Vagina (tissue), 2 donors: ENCODE measurements at regions not wholly inside any gene's neighbourhood (a gene's known extent, or its start where the extent isn't known, plus 50 kb on each side); places are given as distances from the start of the nearest gene placed in this dataset.
A peak's percentile ranks its signal among the peaks of the same experiment; 100 is the strongest.

Experiments
- DNase-seq, 2 donors: peaks; one replicate each; pipeline ENCODE4 v3.0.0-alpha.2; 2017; ENCODE audit errors: extremely low spot score in 2 of 2
- H3K27ac ChIP-seq: fragments of 200-600 bp; sonication (generic); one replicate; pipeline ENCODE4 v1.5.1; 2019
- H3K27me3 ChIP-seq: fragments of 200-600 bp; sonication (generic); one replicate; pipeline ENCODE4 v1.5.1; 2019
- H3K36me3 ChIP-seq, 2 donors: fragments of 200-600 bp; sonication (generic); one replicate each; pipeline ENCODE4 v1.5.1; 2017 to 2019
- H3K4me1 ChIP-seq: fragments of 200-600 bp; sonication (generic); one replicate; pipeline ENCODE4 v1.5.1; 2019
- H3K4me3 ChIP-seq, 2 donors: fragments of 200-600 bp; sonication (generic); 1 replicate in 1 of 2; 2 replicates in 1 of 2; pipeline ENCODE4 v1.5.1; 2016 to 2019
- H3K9me3 ChIP-seq: fragments of 200-600 bp; sonication (generic); one replicate; pipeline ENCODE4 v1.5.1; 2019
- CTCF ChIP-seq, 3 experiments: fragments of 450-650 bp in 2 of 3; fragments of 200-600 bp in 1 of 3; sonication (generic) in 1 of 3; IDR thresholded peaks; one replicate each; pipeline ENCODE4 v1.5.1; 2017 to 2019; ENCODE audit warnings: antibody characterized with exemption in 3 of 3, mild to moderate bottlenecking in 2 of 3, moderate library complexity in 2 of 3
- POLR2A ChIP-seq, 2 donors: fragments of 450-650 bp; IDR thresholded peaks; one replicate each; pipeline ENCODE4 v1.6.1; 2017; ENCODE audit warnings: antibody characterized with exemption in 2 of 2, mild to moderate bottlenecking in 2 of 2, moderate library complexity in 2 of 2
- POLR2AphosphoS5 ChIP-seq, 2 donors: sonication (generic); formaldehyde crosslinking; IDR thresholded peaks; one replicate each; pipeline ENCODE4 v1.9.0; 2017; ENCODE audit warnings: antibody characterized with exemption in 2 of 2, mild to moderate bottlenecking in 2 of 2, low read depth in 1 of 2; ENCODE audit not compliant: insufficient read depth in 1 of 2
- intact Hi-C: fragments of 100-400 bp; cut with DNase I; formaldehyde crosslinking; loops from one replicate; pipeline ENCODE4 v1.15.1; 2023

- Histone ChIP-seq H3K9me3 (no peaks in the 10 kb centered on the region), H3K27ac (peak overlapping the region; percentile 56), H3K27me3 (no peaks in the 10 kb centered on the region), H3K4me1 (peaks cover 39% of the 10 kb centered on the region), H3K36me3 (no peaks in the 10 kb centered on the region), H3K4me3 (no peak overlapping the region)
- intact Hi-C loops: no loop called here
- no peak for DNase-seq
- TF ChIP-seq POLR2AphosphoS5 (IDR thresholded peaks at IDR 0.05; ENCODE audit: insufficient read depth in 1 of 2, low read depth in 1 of 2) (no peak), CTCF (IDR thresholded peaks at IDR 0.05) (no peak), POLR2A (IDR thresholded peaks at IDR 0.05) (no peak)
These were observed 144.8 kb downstream of the GADD45G start for GRCh38 chr9:89749500-89750116.

- Histone ChIP-seq H3K4me3 (no peak overlapping the region), H3K27me3 (no peaks in the 10 kb centered on the region), H3K4me1 (peaks cover 39% of the 10 kb centered on the region), H3K27ac (peak overlapping the region; percentile 56), H3K36me3 (no peaks in the 10 kb centered on the region), H3K9me3 (no peaks in the 10 kb centered on the region)
- no peak for DNase-seq
- TF ChIP-seq POLR2AphosphoS5 (IDR thresholded peaks at IDR 0.05; ENCODE audit: insufficient read depth in 1 of 2, low read depth in 1 of 2) (peak in 1 of 2 donors; percentile 65), CTCF (IDR thresholded peaks at IDR 0.05) (no peak)
- intact Hi-C loops: no loop called here
These were observed 145.4 kb downstream of the GADD45G start for GRCh38 chr9:89750117-89750791.

- intact Hi-C loops: no loop called here
- no peak for DNase-seq
- Histone ChIP-seq H3K27me3 (no peaks in the 10 kb centered on the region), H3K9me3 (no peaks in the 10 kb centered on the region), H3K4me1 (peaks cover 34% of the 10 kb centered on the region), H3K4me3 (no peak overlapping the region), H3K36me3 (no peaks in the 10 kb centered on the region), H3K27ac (peak overlapping the region; percentile 56)
- TF ChIP-seq CTCF (IDR thresholded peaks at IDR 0.05): no peak
- no peak for TF ChIP-seq POLR2AphosphoS5 (IDR thresholded peaks at IDR 0.05; ENCODE audit: insufficient read depth in 1 of 2, low read depth in 1 of 2)
- no peak for TF ChIP-seq POLR2A (IDR thresholded peaks at IDR 0.05)
These were observed 146.4 kb downstream of the GADD45G start for GRCh38 chr9:89751079-89751825.

DNA sequence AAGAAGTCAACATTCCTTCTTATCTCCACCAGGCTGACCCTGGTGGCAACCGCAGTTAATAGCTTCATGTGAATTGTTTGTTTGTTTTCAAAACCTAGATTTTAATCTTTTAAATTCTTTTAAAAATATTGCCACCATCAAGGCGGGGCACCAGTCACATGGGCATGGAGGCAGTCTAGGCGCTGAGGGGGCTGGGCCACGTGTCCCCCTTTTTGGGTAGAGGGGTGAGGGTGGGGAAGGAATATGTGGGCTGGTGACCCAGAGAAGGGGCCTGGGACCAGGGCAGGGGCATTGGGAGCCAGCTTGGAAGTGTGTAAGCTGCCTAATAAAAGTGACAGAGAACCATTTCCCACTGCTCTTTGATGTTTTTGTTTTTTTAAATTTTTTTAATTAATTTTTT, 147.3 kb downstream of the GADD45G start:
- DNase-seq: no peak
- Histone ChIP-seq H3K4me1 (peaks cover 25% of the 10 kb centered on the region), H3K36me3 (no peaks in the 10 kb centered on the region), H3K27me3 (no peaks in the 10 kb centered on the region), H3K27ac (no peak overlapping the region), H3K4me3 (no peak overlapping the region), H3K9me3 (no peaks in the 10 kb centered on the region)
- TF ChIP-seq CTCF (IDR thresholded peaks at IDR 0.05) (no peak), POLR2AphosphoS5 (IDR thresholded peaks at IDR 0.05; ENCODE audit: insufficient read depth in 1 of 2, low read depth in 1 of 2) (no peak), POLR2A (IDR thresholded peaks at IDR 0.05) (no peak)
- intact Hi-C loops: no loop called here
